GM21737 (cell line): ENCODE measurements at regions not wholly inside any gene's neighbourhood (a gene's known extent, or its start where the extent isn't known, plus 50 kb on each side); places are given as distances from the start of the nearest gene placed in this dataset.

Experiments
- ATAC-seq: cut with Tn5 transposase; IDR thresholded peaks from one replicate; pipeline ENCODE4 v1.9.1; 2021; ENCODE audit warnings: mild to moderate bottlenecking, moderate library complexity; ENCODE audit not compliant: unreplicated experiment

- ATAC-seq, result no peak
Observed at GRCh38 chr12:91813701-91814100, 331.9 kb downstream of the BTG1 start.

- ATAC-seq, result no peak
Observed at GRCh38 chr12:91811481-91812287, 334.0 kb downstream of the BTG1 start.

GRCh38 chr12:91810531-91811451 lies 334.9 kb downstream of the BTG1 start:
- no peak for ATAC-seq

- no peak for ATAC-seq
Observed at GRCh38 chr12:91810077-91810476, 335.6 kb downstream of the BTG1 start.

- ATAC-seq, result no peak
Observed at GRCh38 chr12:91805031-91805430, 340.6 kb downstream of the BTG1 start.

GRCh38 chr12:91804533-91804932 lies 341.1 kb downstream of the BTG1 start:
- no peak for ATAC-seq

- no peak for ATAC-seq
Observed at GRCh38 chr12:91801048-91801447, 344.6 kb downstream of the BTG1 start.

- ATAC-seq, result no peak
Observed at GRCh38 chr12:91793676-91794075, 352.0 kb downstream of the BTG1 start.

GRCh38 chr12:91792597-91792996 lies 353.0 kb downstream of the BTG1 start:
- ATAC-seq, result no peak

- ATAC-seq, result no peak
Observed at GRCh38 chr12:91786499-91787272, 359.0 kb downstream of the BTG1 start.

GRCh38 chr12:91785655-91786498 lies 359.8 kb downstream of the BTG1 start:
- no peak for ATAC-seq

GRCh38 chr12:91781114-91781513 lies 364.5 kb downstream of the BTG1 start:
- no peak for ATAC-seq

- ATAC-seq, result peak; percentile 96
Observed at GRCh38 chr12:91778938-91779400, 366.7 kb downstream of the BTG1 start.

- ATAC-seq, result peak; percentile 52
Observed at GRCh38 chr12:91778091-91778832, 367.4 kb downstream of the BTG1 start.

- no peak for ATAC-seq
Observed at GRCh38 chr12:91777268-91777992, 368.2 kb downstream of the BTG1 start.

GRCh38 chr12:91774434-91774921 lies 371.2 kb downstream of the BTG1 start:
- ATAC-seq, result no peak

- ATAC-seq, result no peak
Observed at GRCh38 chr12:91773749-91774429, 371.8 kb downstream of the BTG1 start.

- ATAC-seq, result no peak
Observed at GRCh38 chr12:91772411-91772810, 373.2 kb downstream of the BTG1 start.
